Ovary (tissue), 7 donors: ENCODE measurements at regions not wholly inside any gene's neighbourhood (a gene's known extent, or its start where the extent isn't known, plus 50 kb on each side); places are given as distances from the start of the nearest gene placed in this dataset.
"Not testable (repeated sequence)": the region's sequence is repeated elsewhere in the genome, so short reads cannot be mapped to it uniquely, and the experiment has no call there.

ENCODE experiments used
- DNase-seq, 5 donors: peaks; one replicate each; pipeline ENCODE4 v3.0.0-alpha.2; 2019 to 2020
- H3K27ac ChIP-seq, 2 donors: fragments of 200-600 bp; one replicate each; pipeline versions ENCODE4 v1.5.1 to v1.8.0; 2019 to 2022
- H3K27me3 ChIP-seq: fragments of 200-600 bp; one replicate; pipeline ENCODE4 v1.8.0; 2022
- H3K36me3 ChIP-seq: fragments of 200-600 bp; sonication (generic); one replicate; pipeline ENCODE4 v1.5.1; 2019
- H3K4me1 ChIP-seq: one replicate; pipeline ENCODE4 v1.8.1; 2013; ENCODE audit warnings: mild to moderate bottlenecking, moderate library complexity; ENCODE audit not compliant: insufficient read depth
- H3K4me3 ChIP-seq: fragments of 200-600 bp; sonication (generic); one replicate; pipeline ENCODE4 v1.5.1; 2017
- H3K9me3 ChIP-seq, 2 donors: fragments of 200-600 bp in 1 of 2; sonication (generic) in 1 of 2; one replicate each; pipeline versions ENCODE4 v1.5.1 to v1.8.1; 2013 to 2019; ENCODE audit warnings: mild to moderate bottlenecking in 1 of 2, moderate library complexity in 1 of 2
- CTCF ChIP-seq, 3 donors: fragments of 450-650 bp in 2 of 3; fragments of 200-600 bp in 1 of 3; IDR thresholded peaks; one replicate each; pipeline versions ENCODE4 v1.5.1 to v1.8.0; 2016 to 2022; ENCODE audit warnings: antibody characterized with exemption in 3 of 3, mild to moderate bottlenecking in 1 of 3
- EP300 ChIP-seq: sonication (generic); formaldehyde crosslinking; IDR thresholded peaks from one replicate; pipeline ENCODE4 v1.6.1; 2017; ENCODE audit warnings: antibody characterized with exemption
- POLR2A ChIP-seq: fragments of 450-650 bp; IDR thresholded peaks from one replicate; pipeline ENCODE4 v1.6.1; 2017; ENCODE audit warnings: antibody characterized with exemption, mild to moderate bottlenecking, moderate library complexity
- WGBS, 3 donors: extraction: QIAGEN DNeasy Blood & Tissue Kit in 1 of 3; methylation state at CpG; one replicate each; pipeline versions ENCODE4 v1.1.5 to v1.1.7; 2013 to 2017; 5-methylcytosine and 5-hydroxymethylcytosine counted together
- intact Hi-C, 4 donors: fragments of 100-400 bp; cut with DNase I; formaldehyde crosslinking; loops; one replicate each; pipeline versions ENCODE4 v1.11.0 to v1.15.1; 2022 to 2023
- donor health status: DM: no; HTN: no; CAD: no; lungs with moderate emphysema.
- donor health status: DM: no; HTN: no; CAD: no.
- donor health status: Bipolar disorder and iron deficiency.
- donor health status: DM: no; HTN: no; CAD: no.
- donor health status: DM: yes; HTN: yes; CAD: no.

GRCh38 chr3:101913168-101913567 lies 63.9 kb downstream of the NFKBIZ start:
- 77 to 86% (median 83%) methylated on average over 2 of the region's 2 CpGs for WGBS, 3 donors
- Histone ChIP-seq H3K36me3 (no peaks in the 10 kb centered on the region), H3K4me1 (no peaks in the 10 kb centered on the region), H3K4me3 (no peak overlapping the region), H3K27me3 (no peaks in the 10 kb centered on the region), H3K9me3 (no peaks in the 10 kb centered on the region), H3K27ac (no peak overlapping the region)
- intact Hi-C loops: no loop called here
- no peak for DNase-seq
- TF ChIP-seq CTCF (IDR thresholded peaks at IDR 0.05): no peak

DNA sequence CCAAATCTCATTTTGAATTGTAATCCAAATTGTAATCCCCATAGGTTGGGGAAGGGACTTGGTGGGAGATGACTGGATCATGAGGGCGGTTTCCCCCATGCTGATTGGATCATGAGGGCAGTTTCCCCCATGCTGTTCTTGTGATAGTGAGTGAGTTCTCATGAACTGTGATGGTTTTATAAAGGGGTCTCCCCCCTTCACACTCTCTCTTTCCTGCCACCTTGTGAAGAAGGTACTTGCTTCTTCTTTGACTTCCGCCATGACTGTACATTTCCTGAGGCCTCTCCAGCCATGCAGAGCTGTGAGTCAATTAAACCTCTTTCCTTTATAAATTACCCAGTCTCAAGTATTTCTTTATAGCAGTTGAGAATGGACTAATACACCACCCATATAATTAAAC lies 68.4 kb downstream of the NFKBIZ start:
- H3K4me1 ChIP-seq, H3K4me3 ChIP-seq, H3K9me3 ChIP-seq, H3K27me3 ChIP-seq, intact Hi-C loops, H3K36me3 ChIP-seq, DNase-seq, H3K27ac ChIP-seq: not testable (repeated sequence)
- 92 to 95% (median 94%) methylated on average over 2 of the region's 2 CpGs for WGBS, 3 donors

DNA sequence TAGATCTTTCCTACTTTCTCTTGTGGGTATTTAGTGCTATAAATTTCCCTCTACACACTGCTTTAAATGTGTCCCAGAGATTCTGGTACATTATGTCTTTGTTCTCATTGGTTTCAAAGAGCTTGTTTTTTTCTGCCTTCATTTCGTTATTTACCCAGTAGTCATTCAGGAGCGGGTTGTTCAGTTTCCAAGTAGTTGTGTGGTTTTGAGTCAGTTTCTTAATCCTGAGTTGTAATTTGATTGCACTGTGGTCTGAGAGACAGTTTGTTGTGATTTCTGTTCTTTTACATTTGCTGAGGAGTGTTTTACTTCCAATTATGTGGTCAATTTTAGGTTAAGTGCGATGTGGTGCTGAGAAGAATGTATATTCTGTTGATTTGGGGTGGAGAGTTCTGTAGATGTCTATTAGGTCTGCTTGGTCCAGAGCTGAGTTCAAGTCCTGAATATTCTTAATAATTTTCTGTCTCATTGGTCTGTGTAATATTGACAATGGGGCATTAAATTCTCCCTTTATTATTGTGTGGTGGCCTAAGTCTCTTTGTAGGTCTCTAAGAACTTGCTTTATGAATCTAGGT lies 72.9 kb downstream of the NFKBIZ start:
- H3K36me3 ChIP-seq, intact Hi-C loops, H3K4me1 ChIP-seq, H3K27ac ChIP-seq, DNase-seq, H3K4me3 ChIP-seq, H3K9me3 ChIP-seq, H3K27me3 ChIP-seq: not testable (repeated sequence)
- 86 to 90% (median 87%) methylated on average over 3 of the region's 3 CpGs for WGBS, 3 donors

- intact Hi-C loops, H3K27me3 ChIP-seq, H3K4me1 ChIP-seq, H3K4me3 ChIP-seq, H3K36me3 ChIP-seq, H3K9me3 ChIP-seq, DNase-seq, H3K27ac ChIP-seq: not testable (repeated sequence)
- WGBS, 3 donors: 90 to 98% (median 96%) methylated on average over 2 of the region's 2 CpGs
Observed at GRCh38 chr3:101924621-101925020, 75.3 kb downstream of the NFKBIZ start.

GRCh38 chr3:101925124-101925523 lies 75.8 kb downstream of the NFKBIZ start:
- H3K4me3 ChIP-seq, H3K9me3 ChIP-seq, DNase-seq, H3K27ac ChIP-seq, H3K27me3 ChIP-seq, intact Hi-C loops, H3K36me3 ChIP-seq, H3K4me1 ChIP-seq: not testable (repeated sequence)
- WGBS, 3 donors: 89 to 100% (median 100%) methylated on average over 1 of the region's 1 CpG

GRCh38 chr3:101925564-101925963 lies 76.2 kb downstream of the NFKBIZ start:
- Histone ChIP-seq H3K27ac (no peak overlapping the region), H3K4me1 (no peaks in the 10 kb centered on the region), H3K9me3 (no peaks in the 10 kb centered on the region), H3K36me3 (no peaks in the 10 kb centered on the region), H3K27me3 (no peaks in the 10 kb centered on the region), H3K4me3 (no peak overlapping the region)
- 60 to 76% (median 62%) methylated on average over 2 of the region's 2 CpGs for WGBS, 3 donors
- TF ChIP-seq EP300 (no peak), CTCF (IDR thresholded peaks at IDR 0.05) (no peak), POLR2A (no peak)
- DNase-seq: no peak
- intact Hi-C loops: no loop called here

GRCh38 chr3:101926594-101927105 lies 77.3 kb downstream of the NFKBIZ start:
- no peaks in the 10 kb centered on the region for H3K36me3 ChIP-seq
- H3K9me3 ChIP-seq: no peaks in the 10 kb centered on the region
- TF ChIP-seq CTCF (IDR thresholded peaks at IDR 0.05): no peak
- TF ChIP-seq EP300: no peak
- no peak for TF ChIP-seq POLR2A
- intact Hi-C loops: no loop called here
- 62 to 68% (median 67%) methylated on average over 7 of the region's 7 CpGs for WGBS, 3 donors
- H3K27me3 ChIP-seq: no peaks in the 10 kb centered on the region
- no peaks in the 10 kb centered on the region for H3K4me1 ChIP-seq
- H3K4me3 ChIP-seq: no peak overlapping the region
- DNase-seq: no peak
- H3K27ac ChIP-seq: no peak overlapping the region
